ENCODE measurements at regions not wholly inside any gene's neighbourhood (a gene's known extent, or its start where the extent isn't known, plus 50 kb on each side); places are given as distances from the start of the nearest gene placed in this dataset.

DNA sequence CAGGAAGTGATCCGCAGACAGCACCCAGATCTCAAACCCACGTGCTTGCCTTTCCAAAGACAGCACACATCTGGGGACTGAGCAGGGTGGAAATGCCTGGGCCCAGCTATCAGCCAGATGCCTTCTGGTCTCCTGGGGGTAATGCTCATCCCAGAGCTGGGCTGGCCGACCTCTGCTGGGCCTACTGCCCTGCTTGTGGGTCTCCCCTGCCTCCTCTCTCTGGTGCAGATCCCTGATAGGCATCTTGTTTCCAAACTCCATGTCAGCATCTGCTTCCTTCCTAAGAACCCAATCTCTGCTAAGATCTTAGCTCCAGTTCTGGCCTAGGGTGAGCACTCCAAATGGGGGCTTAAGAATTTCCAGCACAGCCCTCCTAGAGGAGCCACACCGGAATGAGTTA is 1043.0 kb downstream of the VRK1 start:
- DNase-seq = no peak

DNA sequence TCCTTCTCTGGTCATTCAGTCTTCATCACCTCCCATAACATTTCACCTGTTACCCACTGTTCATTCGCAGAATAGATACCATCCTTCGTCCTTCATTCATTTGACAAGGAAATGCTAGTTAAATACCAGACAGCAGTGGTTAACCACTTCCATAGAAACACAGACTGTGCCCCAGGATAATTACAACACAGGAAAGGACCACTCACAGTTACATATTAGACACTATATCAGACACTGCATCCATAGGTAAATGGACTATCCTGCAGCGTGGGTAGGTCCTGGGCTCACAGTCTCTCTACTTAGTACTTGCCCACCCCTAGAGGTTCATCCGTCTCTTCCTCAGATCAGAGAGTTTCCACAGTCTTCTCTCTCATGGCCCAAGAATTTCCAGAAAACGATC is 1044.6 kb downstream of the VRK1 start:
- no peak for DNase-seq

DNA sequence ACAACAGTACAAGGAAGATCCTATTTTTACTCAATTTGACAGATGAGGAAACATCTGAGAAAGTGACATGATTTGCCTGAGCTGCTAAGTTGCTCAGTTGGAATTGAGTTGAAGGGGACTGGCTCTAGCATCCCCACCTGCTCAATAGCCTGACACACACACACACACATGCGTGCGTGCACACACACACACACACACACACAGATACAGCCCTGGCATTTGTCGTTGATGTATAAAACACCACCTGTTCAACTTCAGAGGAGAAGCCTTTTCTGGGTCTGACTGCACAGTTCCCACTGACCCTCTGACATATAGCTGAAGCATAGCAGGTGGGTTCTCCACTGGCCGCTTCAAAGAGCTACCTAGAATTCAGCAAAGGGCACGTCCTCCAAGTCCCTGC is 1045.9 kb downstream of the VRK1 start:
- no peak for DNase-seq

DNA sequence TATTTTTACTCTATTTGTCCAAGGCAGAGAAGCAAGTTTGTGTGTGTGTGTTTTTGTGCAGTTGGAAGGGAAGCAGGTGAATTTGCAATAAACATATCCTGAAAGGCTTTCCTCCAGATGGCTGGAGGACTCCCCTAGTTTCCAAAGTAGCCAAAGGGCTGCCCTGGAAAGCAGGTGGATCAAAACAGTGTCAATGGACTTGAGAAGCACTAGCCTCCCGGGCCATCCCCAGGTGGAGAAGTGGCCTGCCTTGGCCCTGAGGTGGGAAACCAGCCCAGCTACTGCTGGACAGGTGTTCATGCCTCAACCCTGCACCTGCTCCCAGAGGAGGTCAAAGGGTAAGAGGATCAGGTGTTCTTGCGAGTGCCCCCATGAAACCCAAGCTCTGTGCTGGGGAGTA is 1046.9 kb downstream of the VRK1 start:
- no peak for DNase-seq

DNA sequence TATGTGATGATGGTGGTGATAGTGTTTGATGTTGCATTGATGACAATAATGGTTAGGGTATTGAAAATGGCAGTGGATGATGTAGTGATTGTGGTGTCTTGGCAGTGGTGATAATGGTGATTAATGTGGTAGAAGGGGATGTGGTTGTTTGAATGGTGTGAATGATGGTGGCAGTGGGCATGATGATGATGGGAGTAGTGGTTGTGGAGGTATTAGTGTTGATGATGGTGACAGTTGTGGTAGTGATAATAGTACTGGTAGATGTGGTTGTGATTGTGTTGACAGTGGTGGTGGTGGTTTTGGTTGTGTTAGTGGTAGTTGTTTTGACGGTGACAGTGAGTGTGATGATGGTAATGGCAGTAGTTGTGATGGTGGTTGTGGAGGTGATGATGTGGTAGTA is 1049.0 kb downstream of the VRK1 start:
- DNase-seq = no peak

DNA sequence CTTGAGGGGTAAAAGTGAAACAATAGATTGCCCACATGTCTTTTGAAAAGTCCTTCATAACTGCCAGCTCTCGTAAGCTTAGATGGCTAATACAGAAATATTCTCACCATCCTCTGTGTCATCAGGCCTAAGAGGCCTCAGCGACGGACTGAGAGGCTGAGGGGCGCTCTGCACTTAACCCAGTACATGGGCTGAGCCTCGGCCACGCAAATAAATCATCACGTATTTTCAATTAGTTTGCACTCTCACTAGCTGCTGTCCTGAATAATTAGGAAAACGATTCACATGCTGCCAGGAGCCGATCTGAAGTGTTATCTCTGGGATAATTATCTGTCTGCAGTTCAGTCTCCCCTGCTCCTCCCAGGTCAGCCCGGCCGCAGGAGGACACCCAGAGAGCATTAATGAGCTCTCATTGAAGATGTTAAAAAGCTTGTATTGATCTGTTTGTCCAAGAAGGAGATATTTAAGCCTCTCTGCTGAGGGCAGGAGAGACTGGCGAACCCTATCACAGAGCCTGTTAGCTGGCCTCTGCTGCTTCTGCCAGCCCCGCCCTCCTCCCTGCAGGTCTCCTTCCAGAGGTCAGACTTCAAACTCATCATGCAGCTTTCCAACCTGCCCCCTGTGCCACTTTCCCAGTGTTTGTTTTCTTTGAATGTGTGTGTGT is 1051.3 kb downstream of the VRK1 start:
- DNase-seq = no peak

DNA sequence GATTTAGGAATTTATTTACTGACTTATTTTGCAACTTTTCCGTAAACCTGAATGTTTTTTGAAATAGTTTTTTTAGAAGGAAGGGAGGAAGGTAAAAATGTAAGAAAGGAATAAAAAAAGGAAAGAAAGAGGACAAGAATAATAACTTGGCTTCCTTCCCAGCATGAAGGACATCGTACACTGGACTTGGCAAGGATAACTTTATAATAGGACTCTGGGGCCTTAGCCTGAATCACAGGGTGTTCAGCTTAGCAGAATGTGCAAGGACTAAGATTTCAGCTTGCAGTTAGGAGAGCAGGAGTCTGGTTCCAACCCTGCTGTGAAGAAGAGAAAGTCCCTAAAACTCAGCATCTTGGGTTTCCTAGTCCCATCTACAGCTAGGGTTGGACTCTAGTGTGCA is 1053.3 kb downstream of the VRK1 start:
- no peak for DNase-seq

DNA sequence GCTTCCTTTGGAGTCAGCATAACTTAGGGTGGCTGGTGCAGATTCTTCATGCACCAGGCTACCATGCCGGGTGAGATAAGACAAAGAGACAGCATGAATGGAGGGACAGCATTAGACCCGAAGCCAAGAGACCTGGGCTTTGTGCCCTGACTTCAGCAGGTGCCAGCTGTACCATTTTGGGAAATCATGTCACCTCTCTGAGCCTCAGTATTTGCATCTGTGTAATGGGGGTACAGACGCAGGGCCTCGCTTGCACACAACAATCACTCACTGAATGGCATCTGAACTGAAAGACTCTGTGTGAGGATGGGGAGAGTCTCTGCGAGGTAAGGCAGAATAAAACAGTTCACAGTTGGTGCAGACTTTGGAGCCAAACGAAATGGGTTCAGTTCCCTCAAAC is 1053.7 kb downstream of the VRK1 start:
- no peak for DNase-seq

DNA sequence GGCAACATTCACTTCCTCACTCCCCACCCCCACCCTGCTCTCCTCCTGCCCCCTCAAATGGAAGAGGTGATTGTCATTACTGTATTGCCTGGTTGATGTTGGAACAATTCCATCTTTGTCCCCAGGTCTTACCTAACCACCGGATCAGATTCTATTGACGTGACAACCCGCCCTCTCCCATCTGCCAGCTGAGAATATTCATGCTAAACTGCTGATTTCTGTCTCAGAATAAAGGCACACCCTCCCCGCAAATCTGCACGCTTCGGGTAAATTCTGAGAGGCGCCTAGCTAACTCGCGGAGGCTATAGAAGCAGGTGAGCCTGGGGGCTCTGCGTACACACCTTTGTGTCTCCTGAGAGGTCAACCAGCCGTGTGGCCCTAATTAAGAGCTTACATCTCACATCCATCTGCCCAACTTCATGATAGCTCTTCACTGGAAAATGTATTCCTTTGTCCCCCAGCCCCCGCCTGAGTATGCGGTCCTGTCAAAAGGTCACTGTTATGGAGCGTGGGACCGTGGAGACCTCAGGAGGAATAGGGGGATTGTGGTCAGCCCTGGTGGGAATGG is 1054.3 kb downstream of the VRK1 start:
- no peak for DNase-seq

DNA sequence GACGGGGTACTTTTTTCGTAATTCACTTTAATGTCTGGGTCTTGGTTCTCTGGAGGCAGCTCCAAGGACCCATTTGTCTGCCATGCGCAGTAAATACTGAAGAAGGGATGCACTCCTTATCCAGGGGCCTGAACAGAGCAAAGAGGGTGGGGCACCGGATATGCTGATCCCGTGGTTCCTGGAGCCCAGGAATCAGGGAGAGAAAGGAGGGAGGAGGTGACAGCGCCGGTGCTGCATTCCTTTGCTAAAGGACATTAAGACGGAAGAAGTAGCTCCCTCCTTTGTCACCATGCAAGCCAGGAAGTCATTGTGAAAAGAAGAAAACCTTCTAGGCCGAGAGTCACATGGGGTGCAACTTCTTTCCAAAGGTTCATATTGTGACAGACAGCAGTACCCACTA is 1057.7 kb downstream of the VRK1 start:
- DNase-seq = no peak

DNA sequence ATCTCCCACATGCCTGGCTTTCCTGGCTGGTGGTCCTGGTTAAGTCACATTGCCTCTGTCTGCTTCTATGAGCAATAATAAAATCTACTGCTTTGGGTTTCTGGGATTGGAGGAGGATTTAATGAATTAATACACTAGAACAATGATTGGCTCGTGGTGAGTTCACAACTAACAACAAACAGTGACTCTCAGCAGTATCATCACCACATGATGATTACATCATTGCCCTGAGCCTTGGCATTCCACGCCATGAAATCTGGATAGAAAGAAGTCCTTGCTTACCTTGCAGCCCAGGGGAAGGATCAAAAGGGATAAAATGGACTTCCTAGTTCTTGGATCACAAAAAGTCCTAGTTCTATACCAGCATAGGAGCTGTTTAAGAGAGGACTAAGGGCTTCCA is 1069.0 kb downstream of the VRK1 start:
- no peak for DNase-seq

DNA sequence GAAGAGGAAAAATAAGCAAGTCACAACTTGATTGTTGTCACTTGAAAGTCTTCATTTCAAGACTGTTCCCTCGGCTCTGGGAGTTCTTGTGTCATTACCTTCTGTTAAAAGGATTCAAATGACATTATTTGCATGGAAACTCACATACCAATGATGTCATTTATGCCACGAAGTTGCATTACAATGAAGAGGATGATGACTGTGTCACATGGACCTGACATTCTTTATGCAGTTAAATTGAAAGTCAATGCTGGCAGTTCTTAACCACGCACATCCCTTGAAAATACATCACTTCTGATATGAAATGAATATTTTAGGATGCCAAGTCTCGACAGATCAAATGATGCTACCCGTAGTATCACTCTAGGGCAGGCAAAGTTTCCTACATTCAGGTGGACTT is 1069.5 kb downstream of the VRK1 start:
- DNase-seq = no peak

DNA sequence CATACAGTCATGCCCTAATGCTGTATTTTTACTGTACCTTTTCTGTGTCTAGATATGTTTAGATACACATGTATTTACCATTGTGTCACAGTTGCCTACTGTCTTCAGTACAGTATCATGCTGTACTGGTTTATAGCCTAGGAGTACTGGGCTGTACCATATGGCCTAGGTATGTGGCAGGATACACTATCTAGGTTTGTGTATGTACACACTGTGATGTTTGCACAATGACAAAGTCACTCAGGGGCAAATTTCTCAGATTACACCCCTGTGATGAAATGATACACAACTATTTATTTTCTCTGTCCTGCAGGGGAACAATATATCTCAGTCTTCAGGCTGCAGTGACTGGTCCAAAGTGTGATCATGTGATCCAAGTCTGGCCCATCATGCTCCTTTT is 1076.1 kb downstream of the VRK1 start:
- no peak for DNase-seq

DNA sequence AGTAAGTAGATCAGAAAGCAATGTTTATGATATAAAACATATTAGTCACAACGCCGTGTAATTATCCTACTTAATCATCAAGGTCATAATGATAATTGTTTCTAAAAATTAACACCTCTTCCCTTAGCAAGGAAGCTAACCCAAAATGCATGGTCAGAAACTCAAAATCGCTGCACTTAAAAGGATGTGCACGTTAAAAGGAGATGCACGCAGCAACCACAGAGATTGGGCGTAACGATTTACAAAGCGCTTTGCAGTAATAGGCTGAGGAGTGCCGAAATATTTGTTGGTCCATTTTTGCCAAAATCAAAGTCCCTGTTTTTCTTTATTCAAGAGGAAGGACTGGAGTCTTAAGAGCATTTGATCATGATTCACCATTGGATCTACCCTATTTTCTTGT is 1077.2 kb downstream of the VRK1 start:
- DNase-seq = no peak

DNA sequence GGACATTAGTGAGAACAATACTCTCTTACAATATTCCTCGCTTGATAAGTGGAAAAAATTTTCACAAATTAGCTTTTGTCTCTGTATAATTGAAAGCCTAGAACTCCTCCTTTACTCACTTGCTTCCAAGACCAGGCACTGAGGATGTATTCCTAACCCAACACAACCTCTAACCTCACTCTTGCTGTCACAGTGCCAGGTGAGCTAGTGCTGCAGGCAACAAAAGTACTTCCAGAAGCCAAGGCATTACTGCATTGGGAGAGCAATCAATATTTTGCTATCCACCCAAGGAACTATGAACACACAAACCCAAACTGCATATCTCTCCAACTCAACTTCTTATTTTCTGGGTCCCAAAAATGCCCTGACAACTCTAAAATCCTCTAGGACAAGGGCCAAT is 1081.0 kb downstream of the VRK1 start:
- no peak for DNase-seq

DNA sequence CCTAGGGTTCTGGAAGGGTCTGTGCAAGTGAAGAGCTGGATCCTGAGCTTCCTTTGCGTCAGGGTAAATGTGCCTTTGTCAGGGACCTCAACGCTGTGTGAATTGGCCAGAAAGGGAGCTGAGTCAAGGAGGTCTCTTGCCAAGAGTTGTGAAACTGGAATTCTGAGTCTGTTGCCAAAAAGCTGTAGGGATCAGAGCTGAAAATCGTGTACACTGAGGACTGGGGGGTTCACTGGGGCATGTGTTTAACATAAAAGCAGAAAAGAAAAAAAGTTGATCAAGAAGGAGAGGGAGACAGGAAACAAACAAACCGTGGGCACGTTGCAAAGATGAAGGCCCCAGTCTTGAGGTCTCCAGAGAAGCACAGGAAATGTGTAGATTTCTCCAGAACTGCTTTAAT is 1081.5 kb downstream of the VRK1 start:
- DNase-seq = no peak

DNA sequence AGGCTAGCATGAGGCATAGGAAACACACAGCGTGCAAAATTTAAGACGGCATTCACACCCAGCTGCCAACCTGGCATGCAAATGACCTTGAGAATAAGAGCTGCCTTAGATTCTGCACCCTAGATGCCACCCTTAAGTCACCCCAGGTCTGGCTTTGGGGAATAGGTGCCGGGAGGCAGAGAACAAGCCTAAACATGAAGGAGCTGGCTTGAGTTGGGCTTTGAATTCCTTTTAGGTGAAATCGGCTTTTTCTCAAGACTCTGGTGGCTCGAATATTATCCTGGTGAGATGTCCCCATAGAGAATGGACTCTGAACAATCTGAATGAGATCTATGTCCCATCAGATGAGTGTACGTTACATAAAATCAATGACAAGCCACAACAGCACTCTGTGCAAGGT is 1090.5 kb downstream of the VRK1 start:
- DNase-seq = no peak

DNA sequence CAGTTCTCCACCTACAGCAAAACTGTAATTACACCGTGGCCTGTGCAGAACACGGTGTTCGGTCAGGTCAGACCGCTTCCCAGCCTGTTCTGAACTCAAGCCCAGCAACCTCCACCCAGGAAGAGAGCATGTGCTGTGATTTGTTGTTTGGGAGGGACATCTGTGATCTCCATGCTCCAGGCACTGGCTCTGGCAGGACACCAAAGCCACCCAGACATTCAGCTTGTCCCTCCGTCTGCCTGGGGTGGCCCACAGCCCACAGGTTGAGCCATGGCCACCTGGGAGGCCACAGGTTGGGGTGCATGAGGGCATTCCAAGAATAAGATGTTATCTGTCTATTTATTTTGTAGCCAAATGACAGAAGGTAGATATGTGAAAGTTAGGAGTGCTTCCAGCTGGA is 1091.1 kb downstream of the VRK1 start:
- DNase-seq = no peak

DNA sequence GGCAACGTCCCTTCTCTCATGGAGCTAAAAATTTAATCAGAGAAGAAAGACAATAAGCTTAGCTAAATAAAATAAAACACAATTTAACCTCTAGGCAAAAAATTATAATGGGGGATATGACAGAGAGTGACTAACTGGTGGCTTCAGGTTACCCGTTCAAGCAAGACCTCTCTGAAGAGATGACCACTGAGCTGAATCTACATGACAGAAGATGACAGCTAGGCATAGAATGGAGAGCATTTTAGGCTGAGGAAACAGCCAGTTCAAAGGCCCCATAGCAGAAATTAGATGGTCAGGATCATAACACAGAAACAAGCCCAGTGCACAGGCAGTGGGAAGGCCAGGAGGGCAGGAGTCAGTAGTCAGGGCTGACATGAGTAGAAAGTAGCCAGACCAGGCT is 1094.3 kb downstream of the VRK1 start:
- no peak for DNase-seq

DNA sequence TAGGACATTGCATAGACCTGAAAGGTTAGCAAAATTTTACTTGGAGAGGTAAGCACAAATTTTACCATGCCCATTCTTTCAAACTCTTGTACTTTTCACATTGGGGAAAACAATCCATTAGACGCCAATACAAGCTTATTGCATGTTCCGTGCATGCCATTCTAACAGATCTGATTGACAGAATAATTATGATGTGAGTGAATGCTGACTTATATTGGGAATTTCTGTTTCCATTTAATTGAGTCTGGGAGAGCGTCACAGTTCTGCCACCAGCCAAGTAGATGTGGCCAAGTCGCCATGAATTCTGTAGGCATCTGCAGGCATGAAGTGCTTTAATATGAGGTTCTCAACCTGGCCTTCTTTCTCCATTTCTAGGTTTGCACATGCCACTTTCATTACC is 1097.4 kb downstream of the VRK1 start:
- no peak for DNase-seq

DNA sequence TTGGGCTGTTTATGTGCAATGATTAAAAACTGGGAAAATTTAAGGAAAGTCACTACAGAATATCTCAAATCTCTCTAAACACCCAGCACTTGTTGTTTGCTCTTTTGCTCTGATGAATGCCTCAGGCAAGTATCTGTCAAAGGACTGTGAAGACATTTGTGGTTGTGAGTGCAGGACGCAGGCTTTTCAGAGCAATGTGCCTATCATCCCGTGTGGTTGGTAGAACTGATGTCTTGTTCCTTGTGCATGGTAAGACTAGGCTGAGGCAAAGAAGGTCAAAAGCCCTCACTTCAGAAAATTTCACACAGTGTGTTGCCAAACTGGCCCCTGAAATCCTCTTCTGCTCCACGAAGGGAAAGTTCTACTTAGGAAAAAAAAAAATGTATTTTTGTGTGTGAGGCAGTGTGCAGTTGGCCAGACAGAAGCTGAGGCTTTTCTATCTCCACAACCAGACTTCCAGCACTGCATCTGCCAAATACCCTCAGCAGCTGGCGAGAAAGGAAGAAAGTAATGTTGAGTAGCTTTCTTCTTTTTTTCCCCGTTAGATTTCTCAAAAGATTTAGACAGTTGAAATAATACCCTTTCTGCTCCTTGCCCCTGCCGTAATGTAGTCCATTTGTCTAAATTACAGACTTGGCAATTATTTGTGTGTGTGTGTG is 1103.1 kb downstream of the VRK1 start:
- no peak for DNase-seq

DNA sequence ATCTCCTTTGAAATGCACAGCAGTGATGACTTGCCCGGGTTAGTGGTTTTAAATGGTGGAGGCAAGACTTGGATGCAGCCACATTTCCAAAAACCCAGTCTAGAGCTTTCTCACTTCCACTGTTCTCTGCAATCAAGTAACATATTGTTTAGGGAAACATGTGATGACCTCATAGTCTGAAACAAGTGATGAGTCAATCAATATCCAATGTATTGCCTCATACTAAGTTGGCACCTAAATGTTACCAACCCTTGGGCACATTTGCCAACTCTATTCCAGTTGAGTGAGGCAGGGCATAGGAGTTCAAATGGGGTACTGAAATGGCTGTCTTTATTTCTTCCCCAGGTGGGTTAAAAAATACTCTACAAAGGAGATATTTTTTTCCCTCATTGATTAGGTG is 1105.4 kb downstream of the VRK1 start:
- no peak for DNase-seq

DNA sequence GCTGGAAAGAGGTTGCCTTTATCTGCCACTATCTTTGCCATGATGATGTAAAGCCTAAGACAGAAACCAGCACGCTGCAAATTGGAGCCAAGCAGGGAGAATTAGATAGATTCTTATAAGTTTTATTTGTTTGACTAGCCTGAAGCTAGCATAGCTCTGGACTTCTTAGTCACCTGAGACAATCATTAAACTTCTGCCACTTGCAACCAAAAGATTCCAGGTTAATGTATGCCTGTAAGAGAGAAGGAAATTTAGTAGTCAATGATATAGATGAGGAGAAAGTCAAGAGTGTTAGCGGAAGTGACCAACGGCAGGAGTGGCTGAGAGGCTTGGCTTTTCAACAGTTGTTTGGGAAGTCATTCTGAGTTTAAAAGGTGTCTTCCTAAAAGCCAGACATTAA is 1106.6 kb downstream of the VRK1 start:
- DNase-seq = no peak

DNA sequence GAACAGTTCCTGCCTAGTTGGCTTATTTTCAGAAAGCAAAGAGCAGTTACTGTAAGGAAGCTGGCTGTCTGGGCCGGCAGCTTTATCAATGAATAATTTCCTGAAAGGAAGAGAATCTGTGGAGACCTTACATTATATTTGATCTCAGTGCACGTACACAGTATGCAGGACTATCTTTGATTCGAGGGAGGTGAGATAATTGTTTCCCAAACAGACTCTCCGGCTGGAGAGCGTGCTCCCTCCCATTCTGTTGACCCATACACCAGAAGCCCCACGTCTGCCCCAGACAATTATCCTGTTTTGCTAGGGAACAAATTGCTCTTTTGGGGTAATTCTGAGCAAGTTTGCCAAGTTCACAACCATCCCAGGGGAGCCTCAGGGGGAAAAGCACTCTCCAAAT is 1115.0 kb downstream of the VRK1 start:
- DNase-seq = no peak

DNA sequence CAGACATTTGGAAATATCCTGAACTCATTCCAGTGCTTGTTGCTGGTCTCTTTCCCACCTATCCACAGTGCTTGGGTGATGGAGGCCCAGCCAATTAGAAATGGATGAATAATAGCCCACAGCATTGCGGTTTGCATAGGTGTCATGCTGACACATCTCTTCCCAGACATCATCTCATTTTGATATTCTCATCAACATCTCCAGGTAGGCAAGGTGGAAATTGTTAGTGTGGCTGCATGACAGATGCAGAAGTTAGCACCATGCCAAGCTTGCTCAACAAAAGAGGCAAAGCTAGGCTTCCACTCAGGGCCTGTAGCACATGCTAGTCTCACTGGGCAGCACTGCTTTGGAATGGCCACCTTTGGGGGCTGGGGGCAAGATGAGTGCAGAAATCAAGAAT is 1118.9 kb downstream of the VRK1 start:
- DNase-seq = no peak

Data from stimulated activated CD4-positive, alpha-beta T cell treated with anti-CD3 and anti-CD28 coated beads, Interleukin-4, amount 100 ng/mL, for 24 hours (primary cell).